K562 (cell line): ENCODE measurements at regions not wholly inside any gene's neighbourhood (a gene's known extent, or its start where the extent isn't known, plus 50 kb on each side); places are given as distances from the start of the nearest gene placed in this dataset.
"Not testable (repeated sequence)": the region's sequence is repeated elsewhere in the genome, so short reads cannot be mapped to it uniquely, and the experiment has no call there.

Source experiments
- ATAC-seq: fragments of 200-7000 bp; cut with Tn5 transposase; 3 replicates; pipeline ENCODE4 v1.9.1; 2020; ENCODE audit warnings: moderate library complexity
- BruUV-seq: library from RNA; stranded (reverse); fragments of 400-500 nt; replicated peaks from 2 replicates; lab custom pipeline; 2021; lab: Mats Ljungman, UMichigan
- CTCF ChIA-PET: fragments of 300-600 bp; formaldehyde crosslinking; extraction: SDS; loops from one replicate; lab custom pipeline; 2021; ENCODE audit warnings: low intra/inter-chr PET ratio; lab: Yijun Ruan, JAX
- POLR2A ChIA-PET: fragments of 300-600, 350-650 bp; sonication (Branson Sonifier 250); formaldehyde crosslinking; extraction: SDS; loops from one replicate; lab custom pipeline; 2021; ENCODE audit warnings: antibody characterized with exemption, inconsistent platforms; lab: Yijun Ruan, JAX
- DNase-seq, 4 experiments: peaks; one replicate each; pipeline versions ENCODE4 v3.0.0 to v3.0.0-alpha.2; 2011 to 2018; ENCODE audit warnings: low spot score in 3 of 4, mixed read lengths in 3 of 4; ENCODE audit errors: extremely low read depth in 1 of 4
- FAIRE-seq: peaks from 2 replicates; lab custom pipeline; 2011; peaks lifted over from hg19 to GRCh38; lab: Jason Lieb, UNC
- H2AFZ ChIP-seq: 2 replicates; pipeline ENCODE4 v1.6.0; 2011; ENCODE audit warnings: low read depth, low read length, control low read depth, inconsistent platforms
- H3K27ac ChIP-seq: fragments of 200-600 bp; 3 replicates; pipeline ENCODE4 v1.8.0; 2011; ENCODE audit warnings: low read depth, mild to moderate bottlenecking, control low read depth, inconsistent platforms, low read length, moderate library complexity, mixed read lengths; ENCODE audit errors: extremely low read depth
- H3K27me3 ChIP-seq, 2 experiments: fragments of 300-600 bp in 1 of 2; 2 replicates in 1 of 2; 3 replicates in 1 of 2; pipeline versions ENCODE4 v1.6.0 to v1.8.0; 2011; ENCODE audit warnings: inconsistent platforms in 2 of 2, low read length in 2 of 2, mild to moderate bottlenecking in 1 of 2, mixed read lengths in 1 of 2, moderate library complexity in 1 of 2; ENCODE audit not compliant: control insufficient read depth in 2 of 2, insufficient read depth in 2 of 2
- H3K36me3 ChIP-seq: fragments of 300-600 bp; 3 replicates; pipeline ENCODE4 v1.8.0; 2011; ENCODE audit warnings: mild to moderate bottlenecking, low read length, inconsistent platforms; ENCODE audit not compliant: control insufficient read depth, insufficient read depth
- H3K4me1 ChIP-seq, 2 experiments: fragments of 200-600 bp in 1 of 2; replicated peaks in 1 of 2; 2 replicates in 1 of 2; 3 replicates in 1 of 2; pipeline versions ENCODE4 v1.5.1 to v1.8.0; 2011; ENCODE audit warnings: inconsistent platforms in 2 of 2, low read length in 2 of 2, mild to moderate bottlenecking in 1 of 2, mixed read lengths in 1 of 2, moderate library complexity in 1 of 2; ENCODE audit not compliant: control insufficient read depth in 2 of 2, insufficient read depth in 2 of 2
- H3K4me2 ChIP-seq: 2 replicates; pipeline ENCODE4 v1.6.1; 2011; ENCODE audit warnings: low read length, control low read depth, inconsistent platforms, mixed read lengths; ENCODE audit not compliant: insufficient read depth
- H3K4me3 ChIP-seq: fragments of 200-600 bp; sonication (generic), shearing (Covaris generic); 2 replicates; pipeline ENCODE4 v1.5.1; 2016; ENCODE audit warnings: control low read depth, inconsistent platforms
- H3K79me2 ChIP-seq: fragments of 200-600 bp; 3 replicates; pipeline ENCODE4 v1.8.0; 2011; ENCODE audit warnings: low read length, inconsistent platforms; ENCODE audit not compliant: control insufficient read depth, insufficient read depth
- H3K9ac ChIP-seq, 2 experiments: 2 replicates each; pipeline versions ENCODE4 v1.6.0 to v1.6.1; 2011; ENCODE audit warnings: low read depth in 2 of 2, low read length in 2 of 2, control low read depth in 1 of 2, inconsistent platforms in 1 of 2, mild to moderate bottlenecking in 1 of 2, mixed read lengths in 1 of 2; ENCODE audit not compliant: insufficient read depth in 1 of 2
- H3K9me1 ChIP-seq: one replicate; pipeline ENCODE4 v1.6.0; 2011; ENCODE audit warnings: inconsistent platforms, mild to moderate bottlenecking, low read length, moderate library complexity; ENCODE audit not compliant: control insufficient read depth, insufficient read depth
- H3K9me3 ChIP-seq: replicated peaks from 2 replicates; pipeline ENCODE4 v1.5.1; 2011; ENCODE audit warnings: low read depth, low read length, inconsistent platforms; ENCODE audit not compliant: control insufficient read depth, insufficient read depth
- H4K20me1 ChIP-seq: replicated peaks from 2 replicates; pipeline ENCODE4 v1.6.1; 2011; ENCODE audit warnings: low read length, inconsistent platforms, mixed read lengths; ENCODE audit not compliant: control insufficient read depth, insufficient read depth
- FOXP1 ChIP-seq: sonication (generic); formaldehyde crosslinking; IDR thresholded peaks from 2 replicates; pipeline ENCODE4 v1.8.0; 2022; ENCODE audit warnings: mild to moderate bottlenecking, missing genetic modification reagents
- WGBS: fragments of 100-300 bp; shearing (Covaris generic); methylation state at CpG from one replicate; pipeline ENCODE4 v1.1.6; 2016; ENCODE audit warnings: low coverage, mixed read lengths; ENCODE audit not compliant: insufficient coverage; ENCODE audit errors: missing lambda C conversion rate; 5-methylcytosine and 5-hydroxymethylcytosine counted together
- in situ Hi-C: fragments of 300-500 bp; cut with MboI; formaldehyde crosslinking; loops from 4 replicates; pipeline ENCODE4 v1.15.0; 2018; ENCODE audit warnings: inconsistent platforms, mixed read lengths
- intact Hi-C: fragments of 100-400 bp; cut with micrococcal nuclease; formaldehyde crosslinking; loops from 2 replicates; pipeline ENCODE4 v1.14.2; 2022

DNA sequence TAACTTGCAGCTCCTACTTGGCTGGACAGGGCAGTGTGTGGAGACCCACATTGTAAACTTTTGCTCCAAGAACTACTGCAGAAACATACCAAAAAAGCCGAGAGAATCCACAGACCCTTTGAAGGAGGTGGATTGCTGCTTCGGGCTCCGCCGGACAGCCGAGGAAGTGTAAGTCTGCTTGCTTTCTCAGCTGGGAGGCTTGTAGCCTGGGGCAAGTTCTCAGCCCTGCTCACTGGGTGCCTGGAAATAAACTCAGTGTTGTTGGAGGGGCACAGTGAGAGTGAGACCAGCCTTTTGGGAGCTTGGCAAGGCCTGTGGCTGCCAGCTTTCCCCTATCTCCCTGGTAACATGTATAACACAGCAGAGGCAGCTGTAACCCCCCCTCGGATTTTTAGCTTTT, 215.6 kb downstream of the SYK start:
- H3K9me1 ChIP-seq, result no peaks in the 10 kb centered on the region
- no peak overlapping the region for H2AFZ ChIP-seq
- CTCF ChIA-PET, result no interaction called here
- no peaks in the 10 kb centered on the region for H3K36me3 ChIP-seq
- H3K27ac ChIP-seq, result no peak overlapping the region
- H3K9me3 ChIP-seq, result no peaks in the 10 kb centered on the region
- intact Hi-C loops (no loop called here), in situ Hi-C loops (no loop called here)
- BruUV-seq, result no TSS peak
- FAIRE-seq, result no peak
- H4K20me1 ChIP-seq, result no peaks in the 10 kb centered on the region
- H3K27me3 ChIP-seq, result no peaks in the 10 kb centered on the region; a peak in 1 of 5 replicates
- POLR2A ChIA-PET, result no interaction called here
- no peak for TF ChIP-seq FOXP1
- ATAC-seq, result no peak
- H3K4me1 ChIP-seq, result no peaks in the 10 kb centered on the region
- no peak overlapping the region for H3K4me2 ChIP-seq
- no peak overlapping the region for H3K4me3 ChIP-seq
- 0% methylated on average over 1 of the region's 6 CpGs for WGBS
- no peak overlapping the region for H3K9ac ChIP-seq
- DNase-seq, result no peak
- no peaks in the 10 kb centered on the region for H3K79me2 ChIP-seq

GRCh38 chr9:91019871-91020270, 218.3 kb downstream of the SYK start:
- H3K9me3 ChIP-seq, BruUV-seq, H3K4me1 ChIP-seq, H3K27ac ChIP-seq, DNase-seq, H3K27me3 ChIP-seq, FAIRE-seq, H2AFZ ChIP-seq, CTCF ChIA-PET, H3K9me1 ChIP-seq, intact Hi-C loops, H3K4me2 ChIP-seq, ATAC-seq, H3K9ac ChIP-seq, H3K36me3 ChIP-seq, H3K79me2 ChIP-seq, H3K4me3 ChIP-seq, in situ Hi-C loops, POLR2A ChIA-PET, H4K20me1 ChIP-seq: not testable (repeated sequence)
- WGBS, result 0% methylated on average over 1 of the region's 1 CpG

DNA sequence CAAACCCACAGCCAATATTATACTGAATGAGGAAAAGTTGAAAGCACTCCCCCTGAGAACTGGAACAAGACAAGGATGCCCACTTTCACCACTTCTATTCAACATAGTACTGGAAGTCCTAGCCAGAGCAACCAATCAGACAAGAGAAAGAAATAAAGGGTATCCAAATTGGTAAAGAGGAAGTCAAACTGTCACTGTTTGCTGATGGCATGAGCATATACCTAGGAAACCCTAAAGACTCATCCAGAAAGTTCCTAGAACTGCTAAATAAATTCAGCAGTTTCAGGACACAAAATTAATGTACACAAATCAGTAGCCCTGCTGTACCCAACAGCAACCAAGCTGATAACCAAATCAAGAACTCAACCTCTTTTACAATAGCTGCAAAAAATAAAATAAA, 220.0 kb downstream of the SYK start:
- H3K4me1 ChIP-seq, BruUV-seq, H4K20me1 ChIP-seq, H3K27me3 ChIP-seq, H3K4me3 ChIP-seq, H3K9me1 ChIP-seq, CTCF ChIA-PET, ATAC-seq, in situ Hi-C loops, H3K27ac ChIP-seq, H3K9me3 ChIP-seq, H3K79me2 ChIP-seq, H3K36me3 ChIP-seq, H2AFZ ChIP-seq, FAIRE-seq, DNase-seq, intact Hi-C loops, POLR2A ChIA-PET, H3K9ac ChIP-seq, H3K4me2 ChIP-seq: not testable (repeated sequence)
